ENCODE measurements at regions not wholly inside any gene's neighbourhood (a gene's known extent, or its start where the extent isn't known, plus 50 kb on each side); places are given as distances from the start of the nearest gene placed in this dataset.
A peak's percentile ranks its signal among the peaks of the same experiment; 100 is the strongest.
"Not testable (repeated sequence)": the region's sequence is repeated elsewhere in the genome, so short reads cannot be mapped to it uniquely, and the experiment has no call there.

GRCh38 chr11:67806728-67807235 is 132.4 kb upstream of the ALDH3B2 start:
- DNase-seq (ENCODE audit: insufficient read length, low spot score); FAIRE-seq: not testable (repeated sequence)

- FAIRE-seq, result not testable (repeated sequence)
These were observed 131.8 kb upstream of the ALDH3B2 start for GRCh38 chr11:67806183-67806582.

GRCh38 chr11:67805253-67806126 is 131.1 kb upstream of the ALDH3B2 start:
- DNase-seq (ENCODE audit: insufficient read length, low spot score) (peak; percentile 92), FAIRE-seq (peak; percentile 89)

More at GRCh38 chr11:67806183-67806582, 131.8 kb upstream of the ALDH3B2 start:
- DNase-seq (ENCODE audit: insufficient read length, low spot score), result not testable (repeated sequence)

GRCh38 chr11:67804435-67805252 is 130.2 kb upstream of the ALDH3B2 start:
- not testable (repeated sequence) for DNase-seq (ENCODE audit: insufficient read length, low spot score); FAIRE-seq

GRCh38 chr11:67803519-67803918 is 129.1 kb upstream of the ALDH3B2 start:
- not testable (repeated sequence) for FAIRE-seq; DNase-seq (ENCODE audit: insufficient read length, low spot score)

GRCh38 chr11:67803055-67803454 is 128.6 kb upstream of the ALDH3B2 start:
- DNase-seq (ENCODE audit: insufficient read length, low spot score); FAIRE-seq: not testable (repeated sequence)

GRCh38 chr11:67802623-67803022 is 128.2 kb upstream of the ALDH3B2 start:
- not testable (repeated sequence) for DNase-seq (ENCODE audit: insufficient read length, low spot score); FAIRE-seq

- DNase-seq (ENCODE audit: insufficient read length, low spot score); FAIRE-seq: not testable (repeated sequence)
These were observed 127.0 kb upstream of the ALDH3B2 start for GRCh38 chr11:67801397-67801796.

- FAIRE-seq; DNase-seq (ENCODE audit: insufficient read length, low spot score): not testable (repeated sequence)
These were observed 126.2 kb upstream of the ALDH3B2 start for GRCh38 chr11:67800591-67800990.

- not testable (repeated sequence) for FAIRE-seq; DNase-seq (ENCODE audit: insufficient read length, low spot score)
These were observed 125.4 kb upstream of the ALDH3B2 start for GRCh38 chr11:67799808-67800207.

- peak; percentile 16 for FAIRE-seq
- not testable (repeated sequence) for DNase-seq (ENCODE audit: insufficient read length, low spot score)
These were observed 123.5 kb upstream of the ALDH3B2 start for GRCh38 chr11:67797726-67798521.

GRCh38 chr11:67795746-67796145 is 121.3 kb upstream of the ALDH3B2 start:
- no peak for FAIRE-seq
- DNase-seq (ENCODE audit: insufficient read length, low spot score), result no peak

GRCh38 chr11:67793750-67794149 is 119.3 kb upstream of the ALDH3B2 start:
- not testable (repeated sequence) for FAIRE-seq; DNase-seq (ENCODE audit: insufficient read length, low spot score)

- DNase-seq (ENCODE audit: insufficient read length, low spot score), result not testable (repeated sequence)
- peak; percentile 16 for FAIRE-seq
These were observed 118.0 kb upstream of the ALDH3B2 start for GRCh38 chr11:67792273-67792990.

- DNase-seq (ENCODE audit: insufficient read length, low spot score); FAIRE-seq: not testable (repeated sequence)
These were observed 117.3 kb upstream of the ALDH3B2 start for GRCh38 chr11:67791598-67792170.

GRCh38 chr11:67788341-67788695 is 113.9 kb upstream of the ALDH3B2 start:
- DNase-seq (ENCODE audit: insufficient read length, low spot score); FAIRE-seq: not testable (repeated sequence)

- FAIRE-seq; DNase-seq (ENCODE audit: insufficient read length, low spot score): not testable (repeated sequence)
These were observed 113.4 kb upstream of the ALDH3B2 start for GRCh38 chr11:67787681-67788340.

GRCh38 chr11:67781967-67782366 is 107.5 kb upstream of the ALDH3B2 start:
- DNase-seq (ENCODE audit: insufficient read length, low spot score); FAIRE-seq: not testable (repeated sequence)

Data from HTR-8/SVneo (cell line).